Hepatocyte (in vitro differentiated cells): ENCODE measurements at regions not wholly inside any gene's neighbourhood (a gene's known extent, or its start where the extent isn't known, plus 50 kb on each side); places are given as distances from the start of the nearest gene placed in this dataset.
"Not testable (repeated sequence)": the region's sequence is repeated elsewhere in the genome, so short reads cannot be mapped to it uniquely, and the experiment has no call there.

Experiments
- DNase-seq: peaks from one replicate; pipeline ENCODE4 v3.0.0-alpha.2; 2016; ENCODE audit warnings: low spot score
- H2AFZ ChIP-seq: fragments of 200-600 bp; sonication (generic); 2 replicates; pipeline ENCODE4 v1.6.0; 2016; ENCODE audit warnings: antibody characterized with exemption, mild to moderate bottlenecking
- H3K27ac ChIP-seq: fragments of 200-600 bp; sonication (generic); 2 replicates; pipeline ENCODE4 v1.5.1; 2016; ENCODE audit warnings: mild to moderate bottlenecking
- H3K27me3 ChIP-seq: fragments of 200-600 bp; sonication (generic); 2 replicates; pipeline ENCODE4 v1.6.1; 2016
- H3K36me3 ChIP-seq: fragments of 200-600 bp; sonication (generic); replicated peaks from 2 replicates; pipeline ENCODE4 v1.5.1; 2016; ENCODE audit warnings: low read depth; ENCODE audit not compliant: insufficient read depth
- H3K4me1 ChIP-seq: fragments of 200-600 bp; sonication (generic); 2 replicates; pipeline ENCODE4 v1.5.1; 2016; ENCODE audit warnings: mild to moderate bottlenecking, moderate library complexity; ENCODE audit not compliant: insufficient read depth
- H3K4me2 ChIP-seq: fragments of 200-600 bp; sonication (generic); 2 replicates; pipeline ENCODE4 v1.6.0; 2016
- H3K4me3 ChIP-seq: fragments of 200-600 bp; sonication (generic); 2 replicates; pipeline ENCODE4 v1.5.1; 2016; ENCODE audit warnings: mild to moderate bottlenecking
- H3K79me2 ChIP-seq: fragments of 200-600 bp; sonication (generic); 2 replicates; pipeline ENCODE4 v1.6.0; 2017; ENCODE audit warnings: mild to moderate bottlenecking
- H3K9me2 ChIP-seq: fragments of 200-600 bp; sonication (generic); replicated peaks from 2 replicates; pipeline ENCODE4 v1.6.0; 2017; ENCODE audit warnings: mild to moderate bottlenecking; ENCODE audit not compliant: insufficient read depth
- H3K9me3 ChIP-seq: fragments of 200-600 bp; sonication (generic); 2 replicates; pipeline ENCODE4 v1.5.1; 2016; ENCODE audit warnings: low read depth, mild to moderate bottlenecking
- H4K20me1 ChIP-seq: fragments of 200-600 bp; sonication (generic); 2 replicates; pipeline ENCODE4 v1.6.0; 2016; ENCODE audit warnings: mild to moderate bottlenecking; ENCODE audit not compliant: insufficient read depth, poor library complexity, severe bottlenecking
- CTCF ChIP-seq: fragments of 200-600 bp; sonication (generic); IDR thresholded peaks from 2 replicates; pipeline ENCODE4 v1.5.1; 2016; ENCODE audit warnings: antibody characterized with exemption, mild to moderate bottlenecking; ENCODE audit not compliant: poor library complexity
- EZH2 ChIP-seq: fragments of 200-600 bp; sonication (generic); IDR thresholded peaks from 2 replicates; pipeline ENCODE4 v1.6.1; 2016; ENCODE audit warnings: antibody characterized with exemption, mild to moderate bottlenecking, borderline replicate concordance
- EZH2phosphoT487 ChIP-seq: fragments of 200-600 bp; sonication (generic); IDR thresholded peaks from one replicate; pipeline ENCODE4 v1.6.1; 2018; ENCODE audit warnings: antibody characterized with exemption, mild to moderate bottlenecking, low read depth, moderate library complexity; ENCODE audit not compliant: unreplicated experiment, severe bottlenecking
- WGBS: methylation state at CpG from one replicate; pipeline ENCODE4 v1.1.6; 2016; ENCODE audit warnings: low lambda C conversion rate; ENCODE audit errors: missing lambda C conversion rate; 5-methylcytosine and 5-hydroxymethylcytosine counted together

GRCh38 chr7:73960548-73960947, 67.4 kb upstream of the ELN start:
- no peaks in the 10 kb centered on the region for H4K20me1 ChIP-seq
- H3K27ac ChIP-seq = no peak overlapping the region
- peaks cover 2% of the 10 kb centered on the region for H3K27me3 ChIP-seq
- H2AFZ ChIP-seq = no peak overlapping the region
- H3K4me1 ChIP-seq = no peaks in the 10 kb centered on the region
- no peaks in the 10 kb centered on the region for H3K9me2 ChIP-seq
- no peaks in the 10 kb centered on the region for H3K79me2 ChIP-seq
- no peak for TF ChIP-seq CTCF
- TF ChIP-seq EZH2 = no peak
- DNase-seq = no peak
- WGBS = 83% methylated on average over 3 of the region's 3 CpGs
- peaks cover 6% of the 10 kb centered on the region for H3K9me3 ChIP-seq
- H3K4me2 ChIP-seq = no peak overlapping the region
- H3K4me3 ChIP-seq = no peak overlapping the region
- no peaks in the 10 kb centered on the region for H3K36me3 ChIP-seq

DNA sequence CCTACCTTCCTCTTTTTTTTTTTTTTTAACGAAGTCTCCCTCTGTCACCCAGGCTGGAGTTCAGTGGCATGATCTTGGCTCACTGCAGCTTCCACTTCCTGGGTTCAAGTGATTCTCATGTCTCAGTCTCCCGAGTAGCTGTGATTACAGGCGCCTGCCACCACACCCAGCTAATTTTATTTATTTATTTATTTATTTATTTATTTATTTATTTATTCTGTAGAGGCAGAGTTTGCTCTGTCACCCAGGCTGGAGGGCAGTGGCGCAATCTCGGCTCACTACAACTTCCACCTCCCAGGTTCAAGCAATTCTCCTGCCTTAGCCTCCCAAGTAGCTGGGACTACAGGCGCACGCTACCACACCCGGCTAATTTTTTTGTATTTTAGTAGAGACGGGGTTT, 66.0 kb upstream of the ELN start:
- not testable (repeated sequence) for H3K4me3 ChIP-seq, H3K4me1 ChIP-seq, H3K79me2 ChIP-seq, H4K20me1 ChIP-seq, H3K9me3 ChIP-seq, H3K4me2 ChIP-seq, H3K9me2 ChIP-seq, H3K27me3 ChIP-seq, H3K36me3 ChIP-seq, H2AFZ ChIP-seq, DNase-seq, H3K27ac ChIP-seq
- over 99% methylated on average over 9 of the region's 9 CpGs for WGBS

- 84% methylated on average over 2 of the region's 2 CpGs for WGBS
- no peak for TF ChIP-seq EZH2phosphoT487
- TF ChIP-seq EZH2 = no peak
- no peak for TF ChIP-seq CTCF
Observed at GRCh38 chr7:73963252-73963822, 64.6 kb upstream of the ELN start.

GRCh38 chr7:73964786-73965185, 63.2 kb upstream of the ELN start:
- no peak overlapping the region for H3K4me2 ChIP-seq
- no peak overlapping the region for H3K27ac ChIP-seq
- no peaks in the 10 kb centered on the region for H3K9me2 ChIP-seq
- H3K79me2 ChIP-seq = no peaks in the 10 kb centered on the region
- no peak overlapping the region for H2AFZ ChIP-seq
- TF ChIP-seq EZH2 (no peak), EZH2phosphoT487 (no peak), CTCF (no peak)
- H3K9me3 ChIP-seq = peaks cover 6% of the 10 kb centered on the region
- no peaks in the 10 kb centered on the region for H3K36me3 ChIP-seq
- WGBS = 100% methylated on average over 4 of the region's 4 CpGs
- no peaks in the 10 kb centered on the region for H4K20me1 ChIP-seq
- DNase-seq = no peak
- H3K4me3 ChIP-seq = no peak overlapping the region
- no peaks in the 10 kb centered on the region for H3K4me1 ChIP-seq
- H3K27me3 ChIP-seq = no peaks in the 10 kb centered on the region

More at GRCh38 chr7:73963252-73963822, 64.6 kb upstream of the ELN start:
- H3K9me2 ChIP-seq = no peaks in the 10 kb centered on the region
- no peak overlapping the region for H3K27ac ChIP-seq
- no peak overlapping the region for H3K4me2 ChIP-seq
- no peaks in the 10 kb centered on the region for H3K79me2 ChIP-seq
- H2AFZ ChIP-seq = no peak overlapping the region
- no peaks in the 10 kb centered on the region for H3K36me3 ChIP-seq
- no peak overlapping the region for H3K4me3 ChIP-seq
- no peaks in the 10 kb centered on the region for H4K20me1 ChIP-seq
- no peaks in the 10 kb centered on the region for H3K27me3 ChIP-seq
- H3K9me3 ChIP-seq = peaks cover 6% of the 10 kb centered on the region
- H3K4me1 ChIP-seq = no peaks in the 10 kb centered on the region
- DNase-seq = no peak
